HG03159 (cell line): ENCODE measurements at regions not wholly inside any gene's neighbourhood (a gene's known extent, or its start where the extent isn't known, plus 50 kb on each side); places are given as distances from the start of the nearest gene placed in this dataset.

Experiments
- ATAC-seq: cut with Tn5 transposase; IDR thresholded peaks from one replicate; pipeline ENCODE4 v1.9.1; 2021; ENCODE audit warnings: mild to moderate bottlenecking, moderate library complexity; ENCODE audit not compliant: unreplicated experiment

- ATAC-seq, result no peak
Observed at GRCh38 chr1:80891871-80892270, 908.9 kb upstream of the ADGRL2 start.

GRCh38 chr1:80882553-80882952, 918.2 kb upstream of the ADGRL2 start:
- no peak for ATAC-seq

- ATAC-seq, result no peak
Observed at GRCh38 chr1:80878343-80878742, 922.4 kb upstream of the ADGRL2 start.

GRCh38 chr1:80876035-80876434, 924.7 kb upstream of the ADGRL2 start:
- no peak for ATAC-seq

- no peak for ATAC-seq
Observed at GRCh38 chr1:80869299-80869698, 931.4 kb upstream of the ADGRL2 start.

- no peak for ATAC-seq
Observed at GRCh38 chr1:80847904-80848303, 952.8 kb upstream of the ADGRL2 start.

GRCh38 chr1:80846966-80847365, 953.8 kb upstream of the ADGRL2 start:
- ATAC-seq, result no peak

- ATAC-seq, result no peak
Observed at GRCh38 chr1:80842796-80843195, 957.9 kb upstream of the ADGRL2 start.

GRCh38 chr1:80841261-80841660, 959.5 kb upstream of the ADGRL2 start:
- no peak for ATAC-seq

GRCh38 chr1:80837066-80837465, 963.7 kb upstream of the ADGRL2 start:
- no peak for ATAC-seq

- ATAC-seq, result no peak
Observed at GRCh38 chr1:80836505-80836904, 964.2 kb upstream of the ADGRL2 start.

GRCh38 chr1:80827666-80828065, 973.1 kb upstream of the ADGRL2 start:
- ATAC-seq, result no peak

- no peak for ATAC-seq
Observed at GRCh38 chr1:80825067-80825466, 975.7 kb upstream of the ADGRL2 start.

- ATAC-seq, result no peak
Observed at GRCh38 chr1:80818211-80818610, 982.5 kb upstream of the ADGRL2 start.

- no peak for ATAC-seq
Observed at GRCh38 chr1:80807981-80808380, 992.8 kb upstream of the ADGRL2 start.

- ATAC-seq, result no peak
Observed at GRCh38 chr1:80806431-80806830, 994.3 kb upstream of the ADGRL2 start.

- no peak for ATAC-seq
Observed at GRCh38 chr1:80801695-80802094, 999.0 kb upstream of the ADGRL2 start.

GRCh38 chr1:80799457-80799856, 1001.3 kb upstream of the ADGRL2 start:
- ATAC-seq, result no peak

- no peak for ATAC-seq
Observed at GRCh38 chr1:80779275-80779674, 1021.5 kb upstream of the ADGRL2 start.

- ATAC-seq, result no peak
Observed at GRCh38 chr1:80778094-80778840, 1022.5 kb upstream of the ADGRL2 start.

- ATAC-seq, result no peak
Observed at GRCh38 chr1:80776266-80776665, 1024.5 kb upstream of the ADGRL2 start.

- ATAC-seq, result no peak
Observed at GRCh38 chr1:80769208-80769750, 1031.5 kb upstream of the ADGRL2 start.

- ATAC-seq, result no peak
Observed at GRCh38 chr1:80767711-80768110, 1033.0 kb upstream of the ADGRL2 start.
